Activated naive CD8-positive, alpha-beta T cell treated with anti-CD3 and anti-CD28 coated beads for 36 hours (primary cell): ENCODE measurements at regions not wholly inside any gene's neighbourhood (a gene's known extent, or its start where the extent isn't known, plus 50 kb on each side); places are given as distances from the start of the nearest gene placed in this dataset.

Experiments used
- DNase-seq: peaks from one replicate; pipeline ENCODE4 v3.0.0; 2021
- H3K27ac Mint-ChIP-seq: one replicate; pipeline ENCODE4 v1.8.0; 2022; ENCODE audit warnings: mild to moderate bottlenecking, moderate library complexity, mixed read lengths
- H3K27me3 Mint-ChIP-seq: one replicate; pipeline ENCODE4 v1.8.0; 2022; ENCODE audit warnings: mild to moderate bottlenecking, mixed read lengths
- H3K36me3 Mint-ChIP-seq: one replicate; pipeline ENCODE4 v1.8.0; 2021; ENCODE audit warnings: mild to moderate bottlenecking, mixed read lengths
- H3K4me1 Mint-ChIP-seq: one replicate; pipeline ENCODE4 v1.8.0; 2021; ENCODE audit warnings: mixed read lengths
- H3K4me3 Mint-ChIP-seq: one replicate; pipeline ENCODE4 v1.8.0; 2022; ENCODE audit warnings: mild to moderate bottlenecking, moderate library complexity, mixed read lengths
- H3K9me3 Mint-ChIP-seq: one replicate; pipeline ENCODE4 v1.8.0; 2022; ENCODE audit warnings: mixed read lengths

DNA sequence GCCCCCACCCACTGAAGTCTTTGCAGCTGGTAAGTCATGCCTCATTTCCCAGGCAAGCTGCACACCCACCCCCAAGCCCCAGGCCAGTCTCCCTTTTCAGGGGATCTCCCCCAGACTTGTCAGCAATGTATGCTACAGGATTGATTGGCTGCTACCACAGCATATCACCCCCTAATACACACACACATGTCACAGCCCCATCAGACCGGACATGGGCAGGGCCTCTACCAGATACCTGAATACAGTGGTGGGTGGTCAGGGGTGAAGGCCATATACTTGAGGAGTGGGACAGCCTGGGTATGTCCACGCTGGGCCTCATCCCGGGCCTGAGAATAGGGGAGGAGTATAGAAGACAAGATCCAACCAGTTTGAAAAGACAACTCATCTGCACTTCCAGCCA lies 63.4 kb upstream of the ARAP3 start:
- H3K27ac Mint-ChIP-seq, result no peak overlapping the region
- no peaks in the 10 kb centered on the region for H3K36me3 Mint-ChIP-seq
- no peaks in the 10 kb centered on the region for H3K4me1 Mint-ChIP-seq
- no peak overlapping the region for H3K4me3 Mint-ChIP-seq
- DNase-seq, result no peak
- no peaks in the 10 kb centered on the region for H3K9me3 Mint-ChIP-seq
- H3K27me3 Mint-ChIP-seq, result peaks cover 38% of the 10 kb centered on the region

DNA sequence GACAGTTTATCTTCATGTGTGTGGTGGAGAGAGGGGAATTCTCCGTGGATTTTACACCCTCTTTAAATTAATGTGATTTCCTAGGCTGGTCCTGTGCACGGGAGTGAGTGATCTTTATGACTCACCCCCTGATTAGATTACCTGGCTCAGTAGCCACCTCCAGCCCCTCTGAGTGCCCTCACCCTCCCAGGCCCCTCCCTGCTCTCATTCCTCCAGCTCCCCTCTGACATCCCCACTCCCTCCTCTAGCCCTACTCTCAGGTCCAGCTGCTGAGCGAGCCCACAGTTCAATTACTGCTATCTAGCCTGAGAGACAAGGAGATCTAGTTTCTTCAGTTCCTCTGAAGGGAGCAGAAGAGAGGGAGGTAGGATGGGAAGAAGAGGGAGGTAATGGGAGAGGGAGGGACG lies 61.8 kb upstream of the ARAP3 start:
- Mint-ChIP-seq H3K4me1 (no peaks in the 10 kb centered on the region), H3K36me3 (no peaks in the 10 kb centered on the region), H3K27ac (no peak overlapping the region), H3K9me3 (no peaks in the 10 kb centered on the region), H3K27me3 (peaks cover 33% of the 10 kb centered on the region), H3K4me3 (no peak overlapping the region)
- DNase-seq, result no peak

DNA sequence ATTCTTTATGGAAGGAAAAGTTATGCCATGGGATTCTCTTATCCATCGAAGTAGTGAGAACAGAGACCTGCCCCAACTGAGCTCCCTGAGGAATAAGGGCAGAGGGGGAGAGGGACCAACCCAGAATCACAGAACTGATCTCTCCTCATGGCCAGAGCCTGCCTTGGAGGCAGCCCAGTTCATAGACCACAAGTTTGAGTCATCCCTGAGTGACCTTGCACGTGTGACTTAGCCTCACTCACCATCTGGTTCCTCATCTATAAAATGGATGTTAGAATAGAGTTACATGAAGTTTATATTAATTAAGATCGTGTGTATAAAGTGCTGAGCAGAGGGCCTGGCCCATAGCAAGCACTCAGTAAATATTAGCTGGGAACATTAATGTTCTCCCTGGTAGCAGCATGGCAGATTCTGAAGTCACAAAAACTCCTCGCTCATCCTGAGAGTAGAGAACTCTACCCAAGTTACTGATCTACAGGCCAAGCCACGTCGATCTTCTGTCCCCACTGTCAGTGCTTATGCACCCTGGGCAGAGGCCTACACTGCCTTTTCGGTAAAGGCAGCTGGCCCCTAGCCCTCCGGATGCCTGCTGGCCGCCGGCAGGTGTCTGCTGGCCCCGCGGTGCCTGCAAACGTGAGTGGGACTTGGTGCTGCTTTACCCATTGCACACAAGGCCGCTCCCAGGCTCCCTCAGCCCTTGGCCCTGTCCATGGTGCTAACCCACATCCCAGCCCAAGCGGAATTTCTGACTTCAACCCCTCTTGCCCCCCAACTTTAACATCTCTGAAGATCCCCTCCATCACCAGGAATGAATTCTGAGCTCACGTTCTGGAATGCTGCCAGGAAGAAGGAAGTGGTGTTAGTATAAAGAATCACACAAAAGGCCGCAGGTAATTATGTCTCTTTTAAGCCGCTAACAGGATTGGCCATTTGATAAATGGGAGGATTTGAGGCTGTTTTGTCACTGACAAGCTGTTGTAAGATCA lies 61.1 kb upstream of the ARAP3 start:
- Mint-ChIP-seq H3K27ac (no peak overlapping the region), H3K4me1 (no peaks in the 10 kb centered on the region), H3K36me3 (no peaks in the 10 kb centered on the region), H3K27me3 (peaks cover 32% of the 10 kb centered on the region), H3K9me3 (no peaks in the 10 kb centered on the region), H3K4me3 (no peak overlapping the region)
- no peak for DNase-seq

DNA sequence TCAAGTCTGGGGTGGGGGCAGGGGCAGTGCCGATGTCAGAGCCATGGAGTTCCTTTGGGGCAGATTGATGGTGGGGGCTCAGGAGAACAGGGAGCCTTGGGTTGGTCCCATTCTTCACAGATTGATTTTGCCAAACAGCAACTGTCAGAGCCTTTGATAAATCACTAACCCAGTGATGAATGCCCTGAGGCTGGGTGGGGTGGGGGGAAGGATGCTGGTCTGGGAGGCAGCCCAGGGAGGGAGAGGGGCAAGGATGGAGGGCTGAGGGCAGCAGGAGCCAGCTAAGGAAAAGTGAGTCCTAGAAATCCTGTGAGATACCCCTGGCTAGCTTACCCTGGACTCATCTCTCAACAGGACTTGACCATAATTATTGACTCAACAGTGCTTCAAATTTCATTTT lies 60.1 kb upstream of the ARAP3 start:
- Mint-ChIP-seq H3K27ac (no peak overlapping the region), H3K4me1 (no peaks in the 10 kb centered on the region), H3K9me3 (no peaks in the 10 kb centered on the region), H3K4me3 (no peak overlapping the region), H3K27me3 (peaks cover 27% of the 10 kb centered on the region), H3K36me3 (no peaks in the 10 kb centered on the region)
- DNase-seq, result no peak

DNA sequence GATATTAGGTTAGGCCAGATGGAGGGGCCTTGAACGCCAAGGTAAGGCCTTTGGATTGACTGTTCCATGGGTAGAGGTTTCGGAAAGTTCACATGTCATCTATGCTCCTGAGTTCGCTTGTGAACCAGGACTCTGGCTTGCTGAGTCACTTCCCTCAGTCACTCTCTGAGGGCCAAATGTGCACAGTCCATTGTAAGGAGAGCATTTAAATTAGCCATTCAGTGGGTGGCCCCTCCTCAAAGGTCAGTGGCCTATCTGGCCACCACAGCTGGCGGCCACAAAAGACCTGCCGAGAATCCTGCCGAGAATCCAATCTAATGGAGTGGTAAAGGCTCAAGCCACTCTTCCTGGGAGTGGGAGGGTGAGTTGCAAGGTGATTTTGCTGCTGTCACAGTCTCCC lies 58.9 kb upstream of the ARAP3 start:
- H3K9me3 Mint-ChIP-seq, result no peaks in the 10 kb centered on the region
- no peaks in the 10 kb centered on the region for H3K4me1 Mint-ChIP-seq
- peaks cover 33% of the 10 kb centered on the region for H3K27me3 Mint-ChIP-seq
- H3K27ac Mint-ChIP-seq, result no peak overlapping the region
- no peaks in the 10 kb centered on the region for H3K36me3 Mint-ChIP-seq
- DNase-seq, result no peak
- H3K4me3 Mint-ChIP-seq, result no peak overlapping the region

DNA sequence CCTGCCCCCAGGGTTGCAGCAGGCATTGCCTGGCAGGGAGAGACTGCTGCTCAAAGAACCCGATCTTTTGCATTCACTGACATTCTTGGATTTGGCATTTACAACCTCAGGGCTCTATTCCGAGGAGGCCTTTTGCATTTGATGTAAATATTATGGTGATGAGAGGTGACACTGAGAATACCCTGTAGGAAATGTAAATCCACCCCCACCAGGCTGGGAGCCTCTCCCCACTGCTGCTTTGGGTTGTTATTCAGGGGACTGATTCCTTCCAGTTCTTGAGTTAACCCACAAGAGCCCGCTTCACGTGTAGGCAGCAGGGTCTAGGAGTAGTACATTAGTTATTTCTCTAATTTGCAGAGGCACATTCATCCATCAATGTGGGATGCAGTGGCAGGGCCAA lies 55.5 kb upstream of the ARAP3 start:
- H3K4me1 Mint-ChIP-seq, result no peaks in the 10 kb centered on the region
- no peak overlapping the region for H3K27ac Mint-ChIP-seq
- H3K4me3 Mint-ChIP-seq, result no peak overlapping the region
- DNase-seq, result no peak
- no peaks in the 10 kb centered on the region for H3K36me3 Mint-ChIP-seq
- H3K27me3 Mint-ChIP-seq, result peaks cover 22% of the 10 kb centered on the region
- no peaks in the 10 kb centered on the region for H3K9me3 Mint-ChIP-seq

DNA sequence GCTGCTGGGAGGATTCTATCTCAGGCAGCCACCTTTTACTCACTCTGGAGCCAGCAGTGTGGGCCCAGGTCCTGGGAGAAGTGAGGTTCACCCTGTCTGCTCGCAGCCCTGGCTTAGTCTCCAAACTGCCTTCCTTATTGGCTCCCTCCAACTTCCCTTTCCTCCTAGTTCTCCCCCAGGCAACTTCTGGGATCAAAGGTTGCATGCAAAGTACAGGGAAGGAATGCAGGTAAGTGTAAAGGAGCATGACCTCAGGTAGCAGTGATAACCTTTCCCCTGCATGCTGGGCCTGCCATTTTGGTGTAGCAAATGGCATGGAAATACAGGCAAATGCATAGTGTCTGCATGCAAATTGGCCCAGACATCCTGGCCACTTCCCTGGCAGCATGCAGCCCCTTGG lies 53.8 kb upstream of the ARAP3 start:
- Mint-ChIP-seq H3K4me1 (no peaks in the 10 kb centered on the region), H3K27me3 (peaks cover 22% of the 10 kb centered on the region), H3K4me3 (no peak overlapping the region)

DNA sequence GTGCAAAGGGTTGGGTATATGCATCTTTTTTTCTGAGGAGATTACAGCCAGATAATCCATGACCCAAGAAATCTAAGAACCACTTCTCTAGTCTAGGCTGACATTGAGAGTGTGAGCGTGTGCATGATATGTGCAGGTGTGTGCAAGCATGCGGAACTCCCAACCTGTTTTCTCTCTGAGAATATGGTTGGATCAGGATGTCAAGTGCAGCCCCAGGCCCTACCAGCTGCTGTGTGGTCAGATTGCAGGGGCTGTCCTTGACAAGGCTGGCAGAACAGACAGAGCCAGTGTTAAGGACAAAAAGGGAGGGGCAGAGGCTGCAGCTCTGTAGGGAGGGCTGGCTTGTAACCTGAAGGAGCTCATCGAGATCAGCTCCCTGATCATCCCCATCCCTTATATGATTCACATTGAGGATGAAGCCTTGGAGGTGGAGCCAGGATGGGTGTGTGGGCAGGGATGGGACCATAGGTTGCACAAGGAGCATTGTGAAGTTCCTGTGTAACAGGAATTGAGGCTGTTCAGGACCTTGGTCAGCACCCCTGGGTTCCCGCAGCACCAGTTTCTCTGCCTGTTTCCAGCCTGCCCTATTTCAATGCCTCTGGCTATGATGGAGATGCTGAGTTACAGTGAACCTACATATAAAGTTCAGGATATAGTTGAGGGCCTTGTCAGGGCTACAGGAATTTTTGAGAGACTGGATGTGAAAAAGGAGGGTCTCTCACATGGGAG lies 52.6 kb upstream of the ARAP3 start:
- Mint-ChIP-seq H3K9me3 (no peaks in the 10 kb centered on the region), H3K4me3 (no peak overlapping the region), H3K4me1 (no peaks in the 10 kb centered on the region), H3K36me3 (no peaks in the 10 kb centered on the region), H3K27ac (no peak overlapping the region), H3K27me3 (peaks cover 22% of the 10 kb centered on the region)
- DNase-seq, result no peak

More for the DNA sequence above, 53.8 kb upstream of the ARAP3 start:
- no peak overlapping the region for H3K27ac Mint-ChIP-seq
- DNase-seq, result no peak
- no peaks in the 10 kb centered on the region for H3K9me3 Mint-ChIP-seq
- H3K36me3 Mint-ChIP-seq, result no peaks in the 10 kb centered on the region

DNA sequence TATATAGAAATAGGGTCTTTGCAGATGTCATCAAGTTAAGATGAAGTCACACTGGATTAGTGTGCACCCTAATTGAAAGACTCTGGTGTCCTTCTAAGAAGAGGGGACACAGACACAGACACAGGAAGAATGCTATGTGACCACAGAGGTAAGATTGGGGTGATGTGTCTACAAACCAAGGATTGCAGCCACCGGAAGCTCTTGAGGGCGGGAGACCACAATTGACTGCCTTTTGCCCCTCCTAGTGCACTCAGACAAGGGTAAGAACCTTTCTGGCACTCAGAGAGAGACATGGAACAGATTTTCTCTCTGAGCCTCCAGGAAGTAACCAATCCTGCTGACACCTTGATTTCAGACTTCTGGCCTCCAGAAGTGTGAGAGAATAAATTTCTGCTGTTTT lies 51.2 kb upstream of the ARAP3 start:
- Mint-ChIP-seq H3K27me3 (peaks cover 20% of the 10 kb centered on the region), H3K4me1 (no peaks in the 10 kb centered on the region), H3K27ac (no peak overlapping the region), H3K4me3 (no peak overlapping the region), H3K36me3 (no peaks in the 10 kb centered on the region), H3K9me3 (no peaks in the 10 kb centered on the region)
- no peak for DNase-seq

DNA sequence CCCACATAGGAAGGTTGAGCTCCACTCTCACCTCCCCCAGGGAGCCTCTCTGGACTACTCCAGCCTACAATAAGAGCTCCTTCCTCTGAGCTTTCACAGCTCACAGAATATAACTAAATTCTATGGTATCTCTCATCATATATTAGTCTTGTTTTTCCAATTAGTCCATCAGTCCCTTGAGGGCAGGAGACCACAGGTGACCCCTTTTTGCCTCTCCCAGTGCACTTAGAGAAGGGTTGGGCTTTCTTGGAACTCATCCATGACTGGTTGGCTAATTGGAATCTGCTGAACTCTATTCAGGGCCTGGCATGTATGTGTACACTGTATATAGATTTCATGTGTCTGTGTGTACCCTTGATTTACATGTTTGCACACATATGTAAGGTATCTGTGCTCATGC lies 50.4 kb upstream of the ARAP3 start:
- Mint-ChIP-seq H3K9me3 (no peaks in the 10 kb centered on the region), H3K27ac (no peak overlapping the region), H3K4me1 (no peaks in the 10 kb centered on the region), H3K36me3 (no peaks in the 10 kb centered on the region), H3K27me3 (peaks cover 20% of the 10 kb centered on the region), H3K4me3 (no peak overlapping the region)
- no peak for DNase-seq
